Cardiac muscle cell (in vitro differentiated cells and primary cell): ENCODE measurements at regions not wholly inside any gene's neighbourhood (a gene's known extent, or its start where the extent isn't known, plus 50 kb on each side); places are given as distances from the start of the nearest gene placed in this dataset.
"Not testable (repeated sequence)": the region's sequence is repeated elsewhere in the genome, so short reads cannot be mapped to it uniquely, and the experiment has no call there.

Source experiments
- DNase-seq, 2 donors: peaks; one replicate each; pipeline versions ENCODE4 v3.0.0 to v3.0.0-alpha.2; 2010 to 2017; ENCODE audit warnings: low read depth in 1 of 2, low spot score in 1 of 2
- H3K27ac ChIP-seq: fragments of 200-600 bp; sonication (generic); 2 replicates; pipeline ENCODE4 v1.5.1; 2016
- H3K27me3 ChIP-seq: fragments of 200-600 bp; sonication (generic); 2 replicates; pipeline ENCODE4 v1.6.0; 2016; ENCODE audit warnings: control low read depth
- H3K36me3 ChIP-seq: fragments of 200-600 bp; sonication (generic); 2 replicates; pipeline ENCODE4 v1.5.1; 2016; ENCODE audit warnings: control low read depth
- H3K4me1 ChIP-seq: fragments of 200-600 bp; sonication (generic); 2 replicates; pipeline ENCODE4 v1.8.1; 2017; ENCODE audit warnings: low read depth, mild to moderate bottlenecking, mixed run types
- H3K4me3 ChIP-seq: fragments of 200-600 bp; sonication (generic); 2 replicates; pipeline ENCODE4 v1.5.1; 2016; ENCODE audit warnings: mild to moderate bottlenecking
- H3K9me3 ChIP-seq: fragments of 200-600 bp; sonication (generic); 2 replicates; pipeline ENCODE4 v1.5.1; 2017; ENCODE audit warnings: low read depth, mild to moderate bottlenecking, control low read depth
- CTCF ChIP-seq: IDR thresholded peaks from 2 replicates; pipeline ENCODE4 v1.5.1; 2012; ENCODE audit warnings: low read depth, mild to moderate bottlenecking, low read length

DNA sequence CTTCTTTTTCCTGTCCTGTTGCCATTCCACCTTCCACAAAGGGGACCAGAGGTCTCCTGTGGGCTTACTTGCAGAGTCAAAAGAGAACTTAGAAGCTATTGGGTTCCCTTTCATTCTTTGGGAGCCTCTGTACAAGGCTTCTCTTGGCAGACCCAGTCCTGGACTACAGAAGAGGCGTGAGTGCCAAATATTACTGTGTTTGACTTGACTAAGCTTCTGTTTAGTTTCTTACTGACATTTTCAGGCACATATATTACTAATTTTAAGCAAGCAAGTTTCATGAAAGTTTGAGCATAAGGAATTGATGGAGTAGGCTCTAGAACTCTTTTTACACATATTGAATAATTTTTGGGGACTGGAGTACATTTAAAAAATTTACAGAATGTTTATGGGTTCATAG lies 254.4 kb downstream of the HAPSTR1 start:
- peaks cover 3% of the 10 kb centered on the region for H3K4me1 ChIP-seq
- H3K36me3 ChIP-seq, result no peaks in the 10 kb centered on the region
- H3K27ac ChIP-seq, result no peak overlapping the region
- no peaks in the 10 kb centered on the region for H3K9me3 ChIP-seq
- no peaks in the 10 kb centered on the region for H3K27me3 ChIP-seq
- no peak for DNase-seq
- no peak for TF ChIP-seq CTCF
- H3K4me3 ChIP-seq, result no peak overlapping the region

DNA sequence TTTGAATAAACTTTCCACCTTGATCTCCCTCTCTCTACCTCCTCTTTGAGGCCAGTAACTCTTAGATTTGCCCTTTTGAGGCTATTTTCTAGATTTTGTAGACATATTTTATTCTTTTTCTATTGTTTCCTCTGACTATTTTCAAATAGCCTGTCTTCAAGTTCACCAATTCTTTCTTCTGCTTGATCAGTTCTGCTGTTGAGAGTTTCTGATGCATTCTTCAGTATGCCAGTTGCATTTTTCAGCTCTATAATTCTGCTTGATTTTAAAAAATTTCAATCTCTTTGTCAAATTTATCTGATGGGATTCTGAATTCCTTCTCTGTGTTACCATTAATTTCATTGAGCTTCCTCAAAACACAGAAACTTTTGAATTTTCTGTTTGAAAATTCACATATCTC lies 257.5 kb downstream of the HAPSTR1 start:
- no peaks in the 10 kb centered on the region for H3K9me3 ChIP-seq
- DNase-seq, result no peak
- no peaks in the 10 kb centered on the region for H3K4me1 ChIP-seq
- H3K36me3 ChIP-seq, result no peaks in the 10 kb centered on the region
- no peak overlapping the region for H3K4me3 ChIP-seq
- no peaks in the 10 kb centered on the region for H3K27me3 ChIP-seq
- no peak overlapping the region for H3K27ac ChIP-seq
- TF ChIP-seq CTCF, result no peak

GRCh38 chr16:9349373-9349960 lies 258.0 kb downstream of the HAPSTR1 start:
- not testable (repeated sequence) for H3K4me1 ChIP-seq, DNase-seq, H3K4me3 ChIP-seq, H3K27ac ChIP-seq, H3K9me3 ChIP-seq, H3K27me3 ChIP-seq, H3K36me3 ChIP-seq

GRCh38 chr16:9350119-9350799 lies 258.8 kb downstream of the HAPSTR1 start:
- H3K9me3 ChIP-seq, H3K27me3 ChIP-seq, DNase-seq, H3K4me1 ChIP-seq, H3K4me3 ChIP-seq, H3K36me3 ChIP-seq, H3K27ac ChIP-seq: not testable (repeated sequence)

DNA sequence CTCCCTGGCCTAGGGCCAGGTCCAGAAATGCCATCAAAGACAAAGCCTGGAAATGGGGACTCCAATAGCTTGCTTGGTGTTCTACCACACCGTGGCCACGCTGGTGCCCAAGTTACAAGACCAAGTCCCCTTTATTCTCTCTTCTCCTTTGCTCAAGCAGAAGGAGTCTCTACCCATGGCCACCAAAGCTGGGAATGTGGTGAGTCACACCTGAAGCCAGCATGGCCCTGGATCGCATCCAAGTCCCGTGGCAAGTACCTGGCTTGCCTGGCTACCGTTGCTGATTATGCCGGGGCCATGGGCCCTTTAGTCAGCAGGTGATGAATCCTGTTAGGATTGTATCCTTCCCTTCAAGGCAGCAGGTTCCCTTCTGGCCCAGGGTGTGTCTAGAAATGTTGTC lies 260.0 kb downstream of the HAPSTR1 start:
- no peaks in the 10 kb centered on the region for H3K9me3 ChIP-seq

DNA sequence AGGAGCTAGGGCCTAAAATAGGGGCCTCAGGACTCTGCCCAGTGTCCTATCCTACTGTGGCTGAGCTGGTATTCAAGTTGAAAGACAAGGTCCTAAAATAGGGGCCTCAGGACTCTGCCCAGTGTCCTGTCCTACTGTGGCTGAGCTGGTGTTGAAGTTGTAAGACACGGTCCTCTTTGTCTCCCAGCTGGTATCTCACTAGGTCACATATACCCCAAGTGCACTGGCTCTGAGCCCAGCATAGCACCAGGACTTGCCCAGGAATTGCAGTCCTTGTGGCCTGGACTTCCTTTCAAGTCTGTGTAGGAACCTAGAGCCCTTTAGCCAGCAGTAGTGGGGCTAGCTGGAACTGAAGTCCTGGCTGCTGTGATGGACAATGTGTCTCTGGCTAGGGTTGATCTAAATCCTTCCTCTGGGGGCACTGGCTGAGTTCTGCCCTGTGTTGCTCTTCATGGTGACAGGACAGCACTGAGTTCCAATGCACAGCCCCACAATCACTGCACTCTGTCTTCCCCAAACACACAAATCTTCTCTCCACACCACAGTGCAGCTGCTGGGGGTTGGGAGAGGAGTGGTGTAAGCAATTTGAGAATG lies 260.5 kb downstream of the HAPSTR1 start:
- Histone ChIP-seq H3K4me3 (no peak overlapping the region), H3K9me3 (no peaks in the 10 kb centered on the region)

More for the DNA sequence above, 260.0 kb downstream of the HAPSTR1 start:
- TF ChIP-seq CTCF, result no peak
- no peak for DNase-seq
- Histone ChIP-seq H3K4me3 (no peak overlapping the region), H3K27ac (no peak overlapping the region), H3K4me1 (no peaks in the 10 kb centered on the region), H3K36me3 (no peaks in the 10 kb centered on the region), H3K27me3 (no peaks in the 10 kb centered on the region)

More for the DNA sequence above, 260.5 kb downstream of the HAPSTR1 start:
- H3K27ac ChIP-seq, result no peak overlapping the region
- no peaks in the 10 kb centered on the region for H3K4me1 ChIP-seq
- H3K36me3 ChIP-seq, result no peaks in the 10 kb centered on the region
- no peak for TF ChIP-seq CTCF
- DNase-seq, result no peak
- no peaks in the 10 kb centered on the region for H3K27me3 ChIP-seq
